ENCODE measurements at regions not wholly inside any gene's neighbourhood (a gene's known extent, or its start where the extent isn't known, plus 50 kb on each side); places are given as distances from the start of the nearest gene placed in this dataset.

GRCh38 chr2:35989040-35989439 lies 366.5 kb upstream of the CRIM1 start:
- TF ChIP-seq CTCF (IDR thresholded peaks at IDR 0.05; ENCODE audit: low read depth, low read length) (no peak), EZH2phosphoT487 (IDR thresholded peaks at IDR 0.05; ENCODE audit: low read depth) (no peak)

Data from OCI-LY3 (cell line).